ENCODE measurements at regions not wholly inside any gene's neighbourhood (a gene's known extent, or its start where the extent isn't known, plus 50 kb on each side); places are given as distances from the start of the nearest gene placed in this dataset.

DNA sequence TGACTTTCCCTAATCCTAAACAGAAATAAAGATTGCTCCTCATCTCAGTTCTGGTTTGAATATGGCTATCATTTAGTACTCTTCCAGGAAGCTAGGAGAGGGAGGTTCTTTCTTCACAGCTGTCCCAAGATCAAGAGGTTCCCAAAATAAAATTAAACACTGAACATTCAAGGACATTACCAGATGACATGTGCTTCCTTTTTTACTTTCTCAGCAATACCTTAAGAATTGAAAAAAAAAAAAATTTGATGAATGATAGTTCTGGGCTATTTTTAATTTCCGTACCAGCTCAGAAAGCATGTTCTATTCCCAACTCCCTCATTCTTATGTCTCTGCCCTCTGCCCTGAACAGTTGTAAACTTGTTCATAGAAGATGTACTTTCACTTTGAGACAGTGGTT lies 61.7 kb upstream of the MYL1 start:
- Histone ChIP-seq H3K4me3 (ENCODE audit: low read depth, low read length) (no peak overlapping the region), H3K27ac (ENCODE audit: extremely low read depth, low read depth, low read length) (no peak overlapping the region), H3K4me1 (ENCODE audit: control insufficient read depth, insufficient read depth, low read length) (no peaks in the 10 kb centered on the region), H3K36me3 (ENCODE audit: control insufficient read depth in 2 of 2, insufficient read depth in 1 of 2, low read length in 2 of 2) (no peaks in the 10 kb centered on the region), H3K9me3 (ENCODE audit: control insufficient read depth, insufficient read depth, low read depth, low read length) (no peaks in the 10 kb centered on the region)
- no peak for TF ChIP-seq ZNF561 (tag by site-specific recombination; IDR thresholded peaks at IDR 0.05; ENCODE audit: borderline replicate concordance)
- TF ChIP-seq, protein P1, sequence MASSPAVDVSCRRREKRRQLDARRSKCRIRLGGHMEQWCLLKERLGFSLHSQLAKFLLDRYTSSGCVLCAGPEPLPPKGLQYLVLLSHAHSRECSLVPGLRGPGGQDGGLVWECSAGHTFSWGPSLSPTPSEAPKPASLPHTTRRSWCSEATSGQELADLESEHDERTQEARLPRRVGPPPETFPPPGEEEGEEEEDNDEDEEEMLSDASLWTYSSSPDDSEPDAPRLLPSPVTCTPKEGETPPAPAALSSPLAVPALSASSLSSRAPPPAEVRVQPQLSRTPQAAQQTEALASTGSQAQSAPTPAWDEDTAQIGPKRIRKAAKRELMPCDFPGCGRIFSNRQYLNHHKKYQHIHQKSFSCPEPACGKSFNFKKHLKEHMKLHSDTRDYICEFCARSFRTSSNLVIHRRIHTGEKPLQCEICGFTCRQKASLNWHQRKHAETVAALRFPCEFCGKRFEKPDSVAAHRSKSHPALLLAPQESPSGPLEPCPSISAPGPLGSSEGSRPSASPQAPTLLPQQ (tag by site-specific recombination; IDR thresholded peaks at IDR 0.05): no peak
- no peak for TF ChIP-seq KLF17 (tag by site-specific recombination; IDR thresholded peaks at IDR 0.05)
- no peak for TF ChIP-seq ZNF76 (tag by site-specific recombination; IDR thresholded peaks at IDR 0.05; ENCODE audit: borderline replicate concordance, low read depth)
- TF ChIP-seq EGR2 (tag by site-specific recombination; IDR thresholded peaks at IDR 0.05; ENCODE audit: low read depth): no peak
- no peak for TF ChIP-seq SCRT1 (tag by site-specific recombination; IDR thresholded peaks at IDR 0.05; ENCODE audit: borderline replicate concordance)
- ChIA-PET POLR2A (no interaction called here), CTCF (no interaction called here)

- Histone ChIP-seq H3K36me3 (ENCODE audit: control insufficient read depth in 2 of 2, insufficient read depth in 1 of 2, low read length in 2 of 2) (no peaks in the 10 kb centered on the region), H3K27ac (ENCODE audit: extremely low read depth, low read depth, low read length) (no peak overlapping the region), H3K9me3 (ENCODE audit: control insufficient read depth, insufficient read depth, low read depth, low read length) (no peaks in the 10 kb centered on the region), H3K4me1 (ENCODE audit: control insufficient read depth, insufficient read depth, low read length) (no peaks in the 10 kb centered on the region), H3K4me3 (ENCODE audit: low read depth, low read length) (no peak overlapping the region)
- TF ChIP-seq ZNF214 (tag by site-specific recombination; IDR thresholded peaks at IDR 0.05; ENCODE audit: borderline replicate concordance) (no peak), FEZF1 (tag by site-specific recombination; IDR thresholded peaks at IDR 0.05) (no peak), GLI4 (tag by site-specific recombination; IDR thresholded peaks at IDR 0.05) (no peak), ZNF335 (tag by site-specific recombination; conservative IDR thresholded peaks at IDR 0.05) (no peak), ZNF76 (tag by site-specific recombination; IDR thresholded peaks at IDR 0.05; ENCODE audit: borderline replicate concordance, low read depth) (no peak), ZNF621 (tag by site-specific recombination; IDR thresholded peaks at IDR 0.05) (no peak), ZNF37A (tag by site-specific recombination; IDR thresholded peaks at IDR 0.05) (no peak), PRDM6 (tag by site-specific recombination; IDR thresholded peaks at IDR 0.05) (no peak), ZNF626 (tag by site-specific recombination; IDR thresholded peaks at IDR 0.05) (no peak), ZNF654 (tag by site-specific recombination; IDR thresholded peaks at IDR 0.05; ENCODE audit: low read depth) (no peak), ZNF677 (tag by site-specific recombination; IDR thresholded peaks at IDR 0.05) (no peak), ZNF266 (tag by site-specific recombination; IDR thresholded peaks at IDR 0.05; ENCODE audit: low read depth) (no peak), ZBTB17 (tag by site-specific recombination; IDR thresholded peaks at IDR 0.05) (no peak)
- TF ChIP-seq, protein P2, sequence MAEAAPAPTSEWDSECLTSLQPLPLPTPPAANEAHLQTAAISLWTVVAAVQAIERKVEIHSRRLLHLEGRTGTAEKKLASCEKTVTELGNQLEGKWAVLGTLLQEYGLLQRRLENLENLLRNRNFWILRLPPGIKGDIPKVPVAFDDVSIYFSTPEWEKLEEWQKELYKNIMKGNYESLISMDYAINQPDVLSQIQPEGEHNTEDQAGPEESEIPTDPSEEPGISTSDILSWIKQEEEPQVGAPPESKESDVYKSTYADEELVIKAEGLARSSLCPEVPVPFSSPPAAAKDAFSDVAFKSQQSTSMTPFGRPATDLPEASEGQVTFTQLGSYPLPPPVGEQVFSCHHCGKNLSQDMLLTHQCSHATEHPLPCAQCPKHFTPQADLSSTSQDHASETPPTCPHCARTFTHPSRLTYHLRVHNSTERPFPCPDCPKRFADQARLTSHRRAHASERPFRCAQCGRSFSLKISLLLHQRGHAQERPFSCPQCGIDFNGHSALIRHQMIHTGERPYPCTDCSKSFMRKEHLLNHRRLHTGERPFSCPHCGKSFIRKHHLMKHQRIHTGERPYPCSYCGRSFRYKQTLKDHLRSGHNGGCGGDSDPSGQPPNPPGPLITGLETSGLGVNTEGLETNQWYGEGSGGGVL (tag by site-specific recombination; IDR thresholded peaks at IDR 0.05): no peak
- TF ChIP-seq, protein P3, sequence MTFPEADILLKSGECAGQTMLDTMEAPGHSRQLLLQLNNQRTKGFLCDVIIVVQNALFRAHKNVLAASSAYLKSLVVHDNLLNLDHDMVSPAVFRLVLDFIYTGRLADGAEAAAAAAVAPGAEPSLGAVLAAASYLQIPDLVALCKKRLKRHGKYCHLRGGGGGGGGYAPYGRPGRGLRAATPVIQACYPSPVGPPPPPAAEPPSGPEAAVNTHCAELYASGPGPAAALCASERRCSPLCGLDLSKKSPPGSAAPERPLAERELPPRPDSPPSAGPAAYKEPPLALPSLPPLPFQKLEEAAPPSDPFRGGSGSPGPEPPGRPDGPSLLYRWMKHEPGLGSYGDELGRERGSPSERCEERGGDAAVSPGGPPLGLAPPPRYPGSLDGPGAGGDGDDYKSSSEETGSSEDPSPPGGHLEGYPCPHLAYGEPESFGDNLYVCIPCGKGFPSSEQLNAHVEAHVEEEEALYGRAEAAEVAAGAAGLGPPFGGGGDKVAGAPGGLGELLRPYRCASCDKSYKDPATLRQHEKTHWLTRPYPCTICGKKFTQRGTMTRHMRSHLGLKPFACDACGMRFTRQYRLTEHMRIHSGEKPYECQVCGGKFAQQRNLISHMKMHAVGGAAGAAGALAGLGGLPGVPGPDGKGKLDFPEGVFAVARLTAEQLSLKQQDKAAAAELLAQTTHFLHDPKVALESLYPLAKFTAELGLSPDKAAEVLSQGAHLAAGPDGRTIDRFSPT (tag by site-specific recombination; IDR thresholded peaks at IDR 0.05): no peak
- TF ChIP-seq, protein P4, sequence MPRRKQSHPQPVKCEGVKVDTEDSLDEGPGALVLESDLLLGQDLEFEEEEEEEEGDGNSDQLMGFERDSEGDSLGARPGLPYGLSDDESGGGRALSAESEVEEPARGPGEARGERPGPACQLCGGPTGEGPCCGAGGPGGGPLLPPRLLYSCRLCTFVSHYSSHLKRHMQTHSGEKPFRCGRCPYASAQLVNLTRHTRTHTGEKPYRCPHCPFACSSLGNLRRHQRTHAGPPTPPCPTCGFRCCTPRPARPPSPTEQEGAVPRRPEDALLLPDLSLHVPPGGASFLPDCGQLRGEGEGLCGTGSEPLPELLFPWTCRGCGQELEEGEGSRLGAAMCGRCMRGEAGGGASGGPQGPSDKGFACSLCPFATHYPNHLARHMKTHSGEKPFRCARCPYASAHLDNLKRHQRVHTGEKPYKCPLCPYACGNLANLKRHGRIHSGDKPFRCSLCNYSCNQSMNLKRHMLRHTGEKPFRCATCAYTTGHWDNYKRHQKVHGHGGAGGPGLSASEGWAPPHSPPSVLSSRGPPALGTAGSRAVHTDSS (tag by site-specific recombination; IDR thresholded peaks at IDR 0.05): no peak
- ChIA-PET POLR2A (no interaction called here), CTCF (interaction anchor here (0.6 kb wide), 1 partner anchor 9 kb away, joined by 3 read pairs; no protein-coding TSS in a partner anchor)
These were observed 55.6 kb upstream of the MYL1 start for GRCh38 chr2:210370562-210370961.

All from HEK293 (cell line).